B cell (primary cell): ENCODE measurements at regions not wholly inside any gene's neighbourhood (a gene's known extent, or its start where the extent isn't known, plus 50 kb on each side); places are given as distances from the start of the nearest gene placed in this dataset.

ENCODE experiments used
- ATAC-seq: fragments of 200-7000 bp; cut with Tn5 transposase; one replicate; pipeline ENCODE4 v1.10.0; 2021; ENCODE audit warnings: low read depth, mild to moderate bottlenecking, moderate number of reproducible peaks, moderate library complexity
- CTCF ChIA-PET: fragments of 350-600 bp; sonication (Branson Sonifier 250); formaldehyde crosslinking; loops from one replicate; lab custom pipeline; 2021; ENCODE audit warnings: antibody characterized with exemption, inconsistent platforms; lab: Charles Lee
- POLR2A ChIA-PET: fragments of 350-600 bp; sonication (Branson Sonifier 250); formaldehyde crosslinking; loops from one replicate; lab custom pipeline; 2021; ENCODE audit warnings: antibody characterized with exemption; lab: Charles Lee
- DNase-seq: peaks from one replicate; pipeline ENCODE4 v3.0.0; 2013
- H2AFZ ChIP-seq: 2 replicates; pipeline ENCODE4 v1.6.1; 2012; ENCODE audit warnings: mild to moderate bottlenecking, low read depth, low read length; ENCODE audit not compliant: insufficient read depth, poor library complexity, severe bottlenecking
- H3K27ac ChIP-seq, 2 donors: 1 replicate in 1 of 2; 2 replicates in 1 of 2; pipeline ENCODE4 v1.5.1; 2012 to 2013; ENCODE audit warnings: low read length in 2 of 2, mild to moderate bottlenecking in 2 of 2, moderate library complexity in 1 of 2
- H3K27me3 ChIP-seq, 4 experiments: fragments of 200-600 bp in 1 of 4; sonication (generic) in 1 of 4; replicated peaks in 1 of 4; 1 replicate in 2 of 4; 2 replicates in 2 of 4; pipeline versions ENCODE4 v1.6.1 to v1.7.0; 2013 to 2016; ENCODE audit warnings: low read length in 3 of 4, mild to moderate bottlenecking in 2 of 4, mixed read lengths in 1 of 4, moderate library complexity in 1 of 4; ENCODE audit not compliant: insufficient read depth in 4 of 4, control insufficient read depth in 3 of 4; ENCODE audit errors: control extremely low read depth in 1 of 4
- H3K36me3 ChIP-seq, 2 experiments: replicated peaks in 1 of 2; 1 replicate in 1 of 2; 2 replicates in 1 of 2; pipeline versions ENCODE4 v1.6.1 to v1.7.1; 2013; ENCODE audit warnings: low read length in 1 of 2; ENCODE audit not compliant: insufficient read depth in 2 of 2, control insufficient read depth in 1 of 2; ENCODE audit errors: control extremely low read depth in 1 of 2, extremely low read depth in 1 of 2
- H3K4me1 ChIP-seq, 2 donors: fragments of 200-600 bp in 1 of 2; sonication (generic) in 1 of 2; 1 replicate in 1 of 2; 2 replicates in 1 of 2; pipeline versions ENCODE4 v1.5.1 to v1.6.1; 2013 to 2017; ENCODE audit warnings: low read length in 2 of 2; ENCODE audit not compliant: control insufficient read depth in 2 of 2, insufficient read depth in 2 of 2
- H3K4me2 ChIP-seq: replicated peaks from 2 replicates; pipeline ENCODE3; 2012; ENCODE audit warnings: mild to moderate bottlenecking, low read depth, low read length; ENCODE audit not compliant: poor library complexity, severe bottlenecking
- H3K4me3 ChIP-seq, 5 experiments: fragments of 200-600 bp in 1 of 5; sonication (generic) in 1 of 5; 1 replicate in 3 of 5; 2 replicates in 2 of 5; pipeline versions ENCODE4 v1.5.1 to v1.7.0; 2011 to 2016; ENCODE audit warnings: low read length in 4 of 5, mild to moderate bottlenecking in 4 of 5, low read depth in 2 of 5, control low read depth in 1 of 5, moderate library complexity in 1 of 5; ENCODE audit not compliant: insufficient read depth in 1 of 5; ENCODE audit errors: control extremely low read depth in 1 of 5, extremely low read depth in 1 of 5
- H3K79me2 ChIP-seq: fragments of 200-600 bp; sonication (generic); one replicate; pipeline ENCODE4 v1.6.0; 2016; ENCODE audit warnings: low read length; ENCODE audit not compliant: control insufficient read depth, insufficient read depth
- H3K9ac ChIP-seq: fragments of 200-600 bp; sonication (generic); 2 replicates; pipeline ENCODE4 v1.6.1; 2017; ENCODE audit warnings: mild to moderate bottlenecking, low read length, moderate library complexity
- H3K9me3 ChIP-seq, 3 donors: one replicate each; pipeline versions ENCODE4 v1.6.1 to v1.7.1; 2013; ENCODE audit warnings: low read length in 2 of 3; ENCODE audit not compliant: control insufficient read depth in 2 of 3, insufficient read depth in 1 of 3; ENCODE audit errors: control extremely low read depth in 1 of 3
- H4K20me1 ChIP-seq: 2 replicates; pipeline ENCODE4 v1.6.0; 2012; ENCODE audit warnings: mild to moderate bottlenecking, low read length; ENCODE audit not compliant: insufficient read depth, control insufficient read depth, poor library complexity, severe bottlenecking
- H3K27ac Mint-ChIP-seq: one replicate; pipeline ENCODE4 v1.8.0; 2021; ENCODE audit warnings: mixed read lengths
- H3K27me3 Mint-ChIP-seq: one replicate; pipeline ENCODE4 v1.8.0; 2021; ENCODE audit warnings: mixed read lengths
- H3K4me1 Mint-ChIP-seq: one replicate; pipeline ENCODE4 v1.8.0; 2021; ENCODE audit warnings: mixed read lengths
- H3K4me3 Mint-ChIP-seq: one replicate; pipeline ENCODE4 v1.8.0; 2021; ENCODE audit warnings: mixed read lengths
- H3K9me3 Mint-ChIP-seq: one replicate; pipeline ENCODE4 v1.8.0; 2022; ENCODE audit warnings: mixed read lengths; ENCODE audit not compliant: insufficient read depth
- CTCF ChIP-seq: fragments of 200-600 bp; IDR thresholded peaks from one replicate; pipeline ENCODE4 v1.8.0; 2022; ENCODE audit warnings: antibody characterized with exemption, mild to moderate bottlenecking
- EZH2 ChIP-seq: IDR thresholded peaks from 2 replicates; pipeline ENCODE4 v1.6.1; 2012; ENCODE audit warnings: borderline replicate concordance, low read depth, mild to moderate bottlenecking, moderate library complexity, low read length; ENCODE audit not compliant: insufficient read depth, poor library complexity, severe bottlenecking
- WGBS: methylation state at CpG from one replicate; pipeline ENCODE4 v1.1.5; 2013; ENCODE audit warnings: missing lambda C conversion rate; ENCODE audit not compliant: insufficient coverage; 5-methylcytosine and 5-hydroxymethylcytosine counted together
- intact Hi-C: fragments of 100-400 bp; cut with micrococcal nuclease; formaldehyde crosslinking; loops from one replicate; pipeline ENCODE4 v1.10.0; 2022

- Histone ChIP-seq H3K27ac (no peak overlapping the region), H3K4me1 (no peaks in the 10 kb centered on the region), H3K4me2 (no peak overlapping the region), H3K79me2 (no peaks in the 10 kb centered on the region), H3K9ac (no peak overlapping the region), H3K36me3 (no peaks in the 10 kb centered on the region), H2AFZ (no peak overlapping the region), H3K27me3 (no peaks in the 10 kb centered on the region), H4K20me1 (no peaks in the 10 kb centered on the region), H3K9me3 (no peaks in the 10 kb centered on the region), H3K4me3 (no peak overlapping the region)
- no peak overlapping the region for H3K4me3 Mint-ChIP-seq
- no peak for DNase-seq
- H3K4me1 Mint-ChIP-seq = no peaks in the 10 kb centered on the region
- no peaks in the 10 kb centered on the region for H3K9me3 Mint-ChIP-seq
- ATAC-seq = no peak
- WGBS = no CpG with 5 or more reads among the region's 1 CpG
- ChIA-PET CTCF (no interaction called here), POLR2A (no interaction called here)
- intact Hi-C loops = no loop called here
- H3K27ac Mint-ChIP-seq = no peak overlapping the region
- no peaks in the 10 kb centered on the region for H3K27me3 Mint-ChIP-seq
- no peak for TF ChIP-seq CTCF
- TF ChIP-seq EZH2 = no peak
Measured at GRCh38 chr4:179001918-179002317, 1559.7 kb upstream of the AGA start.

GRCh38 chr4:179007755-179008154, 1565.5 kb upstream of the AGA start:
- Histone ChIP-seq H3K9ac (no peak overlapping the region), H3K9me3 (peaks cover 0 to under 1% (median 0%) of the 10 kb centered on the region in 3 donors), H3K4me1 (no peaks in the 10 kb centered on the region), H3K36me3 (no peaks in the 10 kb centered on the region), H4K20me1 (no peaks in the 10 kb centered on the region), H3K27ac (no peak overlapping the region), H3K79me2 (no peaks in the 10 kb centered on the region), H2AFZ (no peak overlapping the region), H3K27me3 (no peaks in the 10 kb centered on the region), H3K4me2 (no peak overlapping the region), H3K4me3 (no peak overlapping the region)
- DNase-seq = no peak
- ATAC-seq = no peak
- peaks cover 2% of the 10 kb centered on the region for H3K9me3 Mint-ChIP-seq
- H3K27me3 Mint-ChIP-seq = no peaks in the 10 kb centered on the region
- intact Hi-C loops = no loop called here
- POLR2A ChIA-PET = no interaction called here
- TF ChIP-seq EZH2 = no peak
- no peak for TF ChIP-seq CTCF
- no peak overlapping the region for H3K27ac Mint-ChIP-seq
- no peak overlapping the region for H3K4me3 Mint-ChIP-seq
- no peaks in the 10 kb centered on the region for H3K4me1 Mint-ChIP-seq
- CTCF ChIA-PET = interaction anchor here (1.7 kb wide), 1 partner anchor 14 kb away, joined by 4 read pairs; no protein-coding TSS in a partner anchor
